Occipital lobe (tissue), 1 donor: ENCODE measurements at regions not wholly inside any gene's neighbourhood (a gene's known extent, or its start where the extent isn't known, plus 50 kb on each side); places are given as distances from the start of the nearest gene placed in this dataset.

Experiments used
- DNase-seq: peaks from one replicate; lab custom pipeline; 2025; lab: John Stamatoyannopoulos, UW

DNA sequence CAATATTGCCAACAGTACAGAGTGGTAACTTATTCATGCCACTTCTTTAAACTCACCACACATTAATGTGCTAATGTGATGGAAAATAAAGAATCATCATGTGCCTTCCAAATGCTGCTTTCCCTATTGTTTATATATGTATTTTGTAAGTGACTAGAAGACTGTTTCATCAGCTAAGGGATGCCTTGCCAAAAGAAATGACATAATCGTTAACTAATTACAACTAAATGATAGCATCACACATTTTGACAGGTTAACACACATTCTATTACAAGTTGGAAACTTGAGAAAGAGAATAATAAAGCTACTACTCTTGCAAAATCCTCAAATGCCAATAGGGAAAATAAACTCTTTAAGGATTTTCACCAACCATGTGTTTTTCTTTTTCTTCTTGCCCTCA, 329.9 kb upstream of the AGTR1 start:
- DNase-seq: no peak

DNA sequence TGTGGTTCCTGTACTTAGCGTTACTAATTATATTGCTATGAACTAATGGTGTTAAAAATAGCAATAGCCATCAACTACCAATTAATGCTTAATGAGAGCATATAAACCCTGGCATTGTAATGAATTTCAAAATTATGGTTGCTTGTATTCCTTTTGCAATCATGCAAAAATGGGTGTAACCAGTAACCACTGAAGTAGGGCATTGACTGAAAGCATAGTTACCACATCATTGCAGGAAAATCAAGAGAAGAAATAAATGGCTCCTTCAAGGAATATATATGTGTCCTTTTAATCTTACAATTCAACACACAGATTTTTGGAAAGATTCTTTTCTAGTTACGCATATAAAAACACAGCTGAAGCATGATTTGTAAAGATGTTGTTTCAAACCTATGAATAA, 328.3 kb upstream of the AGTR1 start:
- no peak for DNase-seq

DNA sequence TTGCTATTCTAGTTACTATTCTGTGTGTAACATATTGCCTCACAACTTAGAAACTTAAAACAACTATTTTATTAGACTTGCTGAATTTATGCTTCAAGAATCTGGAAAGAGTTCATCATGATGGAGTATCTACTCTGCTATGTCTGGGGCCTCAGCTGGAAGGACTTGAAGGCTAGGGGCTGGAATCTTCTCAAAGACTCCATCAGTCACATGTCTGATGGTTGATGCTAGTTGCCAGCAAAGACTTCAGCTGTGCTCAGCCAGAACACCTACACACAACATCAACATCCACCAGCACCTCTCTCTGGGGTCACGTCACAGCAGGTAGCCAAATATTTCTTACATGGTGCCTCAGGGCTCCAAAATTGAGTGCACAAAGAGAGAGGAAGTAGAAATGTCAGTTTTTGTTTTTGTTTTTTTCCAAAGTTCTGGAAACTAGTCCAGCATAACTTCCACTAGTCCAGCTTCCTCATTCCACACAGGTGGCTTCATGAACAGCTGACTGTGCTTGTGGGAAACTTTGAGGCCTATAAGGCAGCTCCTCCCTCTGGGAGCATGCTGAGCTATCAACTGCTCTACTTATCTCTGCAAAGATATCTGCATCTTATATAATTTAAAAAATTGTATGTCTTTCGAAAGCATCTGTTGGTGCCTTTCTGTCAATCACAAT, 325.4 kb upstream of the AGTR1 start:
- DNase-seq: no peak

DNA sequence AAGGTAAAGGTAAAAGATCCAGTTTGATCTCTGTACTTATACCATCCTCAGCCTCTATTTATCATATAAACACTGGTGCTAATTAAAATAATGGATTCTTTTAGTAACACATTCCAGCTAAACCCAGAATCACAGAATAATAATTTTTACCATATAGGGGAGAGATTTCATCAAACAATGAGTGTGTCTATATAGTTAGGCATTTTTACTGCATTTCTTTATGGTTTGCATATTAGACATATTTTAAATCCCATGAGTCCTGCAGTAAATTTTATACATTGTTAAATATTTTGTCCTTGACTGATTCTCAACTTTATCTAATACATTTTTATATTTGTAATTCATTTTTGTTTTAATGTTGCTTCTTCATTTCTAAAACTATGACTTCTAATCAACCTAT, 323.7 kb upstream of the AGTR1 start:
- no peak for DNase-seq

DNA sequence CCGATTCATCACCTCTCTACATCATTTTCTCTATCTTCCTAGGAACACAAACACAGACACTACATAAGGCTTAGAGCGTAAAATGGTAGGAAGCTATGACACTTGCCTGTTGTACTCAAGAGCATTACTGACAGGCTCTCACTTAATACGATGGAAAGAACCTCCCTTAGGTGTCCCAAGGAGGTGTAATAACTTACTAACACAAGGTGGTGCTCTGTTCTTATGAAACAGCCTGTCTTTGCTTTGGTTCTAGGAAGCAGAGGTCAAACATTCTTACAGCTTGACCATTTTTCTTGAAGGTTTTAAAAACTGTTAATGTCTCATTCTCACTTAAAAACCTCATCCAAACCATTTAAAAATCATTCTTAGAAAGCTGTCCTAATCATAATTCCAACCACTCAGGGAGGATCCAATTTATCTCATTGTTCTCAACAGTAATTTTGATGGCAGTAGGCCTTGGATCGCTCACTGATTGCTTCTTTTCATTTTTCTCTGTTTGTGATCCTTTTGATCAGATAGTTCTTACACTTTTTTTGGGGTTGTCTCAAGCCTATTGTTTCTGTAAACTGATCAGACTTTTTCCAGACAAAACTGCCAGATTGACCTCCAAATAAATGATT, 317.8 kb upstream of the AGTR1 start:
- DNase-seq: no peak

DNA sequence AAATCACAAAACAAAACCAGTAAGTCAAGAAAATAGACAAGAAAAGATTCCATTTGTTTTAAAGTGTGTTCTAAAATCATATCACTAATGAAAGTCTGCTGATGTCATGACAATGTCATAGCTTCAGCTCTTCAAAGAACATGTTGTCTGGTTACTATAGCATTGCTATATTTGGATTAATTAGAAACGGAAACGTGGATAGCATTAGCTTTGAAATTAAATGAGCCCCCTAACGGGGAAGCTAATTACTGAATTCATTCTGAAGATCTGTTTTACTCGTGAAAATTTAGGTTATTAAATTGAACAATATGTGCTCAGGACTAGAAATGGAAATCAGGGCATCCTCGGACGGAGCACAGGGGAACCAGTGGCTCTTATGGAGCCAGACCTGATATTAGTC, 316.7 kb upstream of the AGTR1 start:
- DNase-seq: no peak

DNA sequence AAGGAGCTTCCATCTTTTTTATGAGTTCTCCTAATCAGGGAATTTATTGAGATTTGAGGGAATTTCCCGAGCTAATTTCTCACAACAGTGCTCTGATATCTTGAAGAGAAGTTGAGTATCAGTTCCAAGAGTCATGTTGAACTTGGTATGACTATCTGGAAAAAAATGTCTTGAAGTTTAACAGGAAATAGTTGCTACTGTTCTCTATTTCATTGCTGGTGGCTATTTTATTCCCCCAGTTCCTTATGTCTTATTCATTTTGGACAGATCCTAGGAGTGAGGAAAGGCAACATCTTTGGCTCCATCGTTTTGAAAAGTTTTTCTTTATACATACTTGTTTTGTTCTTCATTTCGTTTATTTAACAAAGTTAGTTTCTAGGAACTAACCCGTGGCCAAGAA, 307.8 kb upstream of the AGTR1 start:
- DNase-seq: no peak

DNA sequence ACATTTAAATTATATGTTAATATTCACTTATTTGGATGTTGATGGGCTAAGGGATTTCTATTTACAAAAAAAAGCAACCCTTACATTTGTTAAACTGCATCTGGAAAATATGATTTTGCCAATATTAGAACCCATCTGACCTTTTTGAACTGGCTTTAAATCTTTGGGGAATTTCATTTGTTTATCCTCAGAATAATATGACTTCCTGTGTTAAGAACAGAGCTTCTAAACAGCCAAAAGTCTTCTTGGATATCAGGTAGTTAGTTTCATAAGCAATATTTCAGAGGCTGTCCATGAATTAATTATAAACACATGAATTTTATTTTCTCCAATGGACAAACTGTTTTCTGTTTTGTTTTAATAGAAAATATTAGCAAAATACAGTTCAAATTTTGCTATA, 301.9 kb upstream of the AGTR1 start:
- no peak for DNase-seq

DNA sequence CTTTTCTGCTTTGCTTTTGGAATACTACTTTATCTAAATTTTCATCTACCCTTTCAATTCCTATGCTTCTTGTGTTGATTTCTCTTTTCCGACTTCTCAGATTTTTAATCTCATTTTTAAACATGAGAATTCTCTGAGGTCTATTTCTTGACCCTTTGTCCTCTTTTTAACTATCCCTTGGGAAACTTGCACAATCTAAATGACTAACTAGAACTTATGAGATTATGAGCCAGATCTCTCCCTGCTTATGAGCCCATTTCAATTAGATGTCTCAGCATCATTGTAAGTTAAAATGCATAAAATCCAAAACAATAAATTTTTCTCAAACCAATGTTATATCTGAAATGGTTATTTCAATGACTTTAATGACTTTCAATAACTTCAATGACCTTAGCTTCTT, 296.9 kb upstream of the AGTR1 start:
- no peak for DNase-seq

DNA sequence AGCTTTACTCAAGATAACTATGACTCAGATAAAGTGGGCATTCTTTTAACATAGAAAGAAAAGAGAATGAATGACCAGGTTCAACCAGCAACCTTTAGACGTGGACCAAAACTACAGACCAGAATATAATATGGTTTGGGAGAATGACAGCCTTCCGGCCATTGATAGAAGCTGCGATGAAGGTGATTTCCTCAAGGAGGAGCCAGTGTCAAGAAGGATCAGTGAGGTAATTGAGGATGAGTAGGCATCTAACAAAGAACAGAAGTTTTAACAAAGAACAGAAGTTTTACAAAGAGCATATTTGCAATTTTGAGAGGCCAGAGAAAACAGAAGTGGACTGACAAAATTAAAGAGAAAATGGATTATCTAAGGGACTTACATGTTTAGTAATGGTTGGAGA, 289.0 kb upstream of the AGTR1 start:
- no peak for DNase-seq

DNA sequence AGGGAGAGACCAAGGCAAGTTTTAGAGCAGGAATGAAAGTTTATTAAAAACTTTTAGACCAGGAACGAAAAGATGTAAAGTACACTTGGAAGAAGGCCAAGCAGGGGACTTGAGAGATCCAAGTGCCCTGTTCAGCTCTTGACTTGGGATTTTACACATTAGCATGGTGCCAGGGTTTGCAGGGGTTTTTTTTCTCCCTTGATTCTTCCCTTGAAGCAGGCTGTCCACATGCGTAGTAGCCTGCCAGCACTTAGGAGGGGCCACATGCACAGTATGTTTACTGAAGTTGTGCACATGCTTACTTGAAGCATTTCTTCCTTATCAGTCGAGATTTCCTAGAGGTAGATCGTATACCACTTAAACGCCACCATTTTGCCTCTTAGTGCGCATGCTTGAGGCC, 277.5 kb upstream of the AGTR1 start:
- no peak for DNase-seq

DNA sequence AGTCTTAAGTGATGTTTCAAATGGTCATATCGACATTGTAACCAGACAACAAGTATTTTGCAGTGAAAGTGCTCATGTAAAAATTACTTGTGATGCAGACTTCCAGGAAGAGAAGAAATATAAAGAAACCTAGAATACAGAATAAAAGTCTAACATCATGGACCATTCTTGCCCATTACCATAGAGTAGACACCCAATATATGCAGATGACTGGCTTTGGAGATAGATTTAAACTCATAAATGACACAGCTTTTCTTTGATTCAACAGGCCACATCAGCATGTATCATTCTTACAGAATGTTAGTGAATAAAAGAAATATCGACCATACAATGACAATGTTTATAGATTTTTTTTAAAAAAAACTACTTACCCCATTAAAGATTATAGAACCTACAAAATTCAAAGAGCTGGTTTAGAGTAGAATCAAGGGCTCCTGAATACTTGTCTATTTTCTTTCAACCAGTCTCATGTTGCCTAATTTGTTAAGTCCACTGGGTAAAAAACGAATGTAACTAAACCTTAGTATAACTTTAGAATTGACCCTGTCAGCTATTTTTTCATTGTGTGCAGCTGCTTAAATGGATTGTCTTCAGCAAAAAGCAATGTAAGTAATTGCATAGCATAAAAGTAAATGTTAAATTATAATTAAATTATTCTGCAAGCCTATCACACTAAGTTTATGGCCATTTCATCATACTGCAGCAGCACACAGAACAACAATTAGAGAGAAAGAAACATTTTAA, 268.7 kb upstream of the AGTR1 start:
- no peak for DNase-seq

DNA sequence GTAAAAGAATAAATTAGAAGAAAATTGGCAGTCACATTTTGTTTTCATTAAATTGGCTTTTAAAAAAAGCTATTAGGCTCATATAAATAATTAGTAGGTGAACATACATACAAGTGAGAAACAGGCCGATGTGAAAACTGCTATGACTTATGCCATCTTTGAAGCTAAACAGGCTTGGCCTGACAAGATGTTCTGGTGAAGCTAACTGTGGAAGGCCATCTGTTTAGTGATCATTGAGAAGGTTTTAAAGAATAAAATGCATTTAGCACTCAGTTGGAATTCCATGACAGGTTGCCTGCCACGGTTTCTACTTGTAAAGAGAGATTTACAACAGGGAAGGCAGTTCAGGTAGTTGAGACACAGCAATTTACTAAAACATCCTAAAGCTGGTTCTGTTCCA, 264.0 kb upstream of the AGTR1 start:
- no peak for DNase-seq

DNA sequence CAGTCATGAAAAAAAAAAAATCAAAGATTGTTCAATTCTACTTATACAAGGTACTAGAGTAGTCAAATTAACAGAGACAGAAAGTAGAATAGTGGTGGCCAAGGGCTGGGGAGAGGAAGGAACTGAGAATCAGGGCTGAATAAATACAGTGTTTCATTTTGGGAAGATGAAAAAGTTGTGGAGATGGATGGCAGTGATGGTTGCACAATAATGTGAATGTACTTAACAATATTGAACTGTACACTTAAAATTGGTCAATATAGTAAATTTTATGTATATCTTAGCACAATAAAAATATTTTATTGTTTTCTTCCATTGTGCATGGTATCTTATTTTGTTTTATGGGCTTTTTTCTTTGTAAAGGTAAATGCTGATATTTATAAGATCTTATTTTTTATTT, 262.2 kb upstream of the AGTR1 start:
- DNase-seq: no peak

DNA sequence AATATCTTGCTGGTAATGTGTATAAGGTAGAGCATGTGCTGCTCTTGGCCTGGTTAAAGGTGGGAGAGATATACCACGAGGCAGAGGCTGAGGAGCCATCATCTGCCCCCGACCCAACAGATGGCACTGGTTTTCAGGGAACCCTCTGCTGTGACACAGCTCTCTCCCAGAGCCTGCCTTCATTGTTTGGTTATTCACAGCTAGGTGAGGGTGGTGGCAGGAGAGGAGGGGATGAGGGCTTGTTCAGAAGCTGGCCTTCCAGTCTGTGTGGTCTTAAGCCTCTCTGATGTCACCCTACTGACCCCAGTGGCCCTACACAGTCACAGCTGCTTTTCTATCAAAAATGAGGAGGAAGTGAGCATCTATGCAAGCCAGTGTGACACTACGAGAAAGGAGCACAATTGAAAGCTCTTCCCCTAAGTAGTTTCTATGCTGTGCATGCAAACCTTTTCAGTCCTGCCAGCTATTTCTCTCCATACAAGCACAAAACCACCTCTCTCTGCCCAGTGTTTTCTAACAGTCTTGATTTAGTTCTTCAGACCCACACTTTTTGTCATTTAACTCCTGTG, 258.4 kb upstream of the AGTR1 start:
- no peak for DNase-seq

DNA sequence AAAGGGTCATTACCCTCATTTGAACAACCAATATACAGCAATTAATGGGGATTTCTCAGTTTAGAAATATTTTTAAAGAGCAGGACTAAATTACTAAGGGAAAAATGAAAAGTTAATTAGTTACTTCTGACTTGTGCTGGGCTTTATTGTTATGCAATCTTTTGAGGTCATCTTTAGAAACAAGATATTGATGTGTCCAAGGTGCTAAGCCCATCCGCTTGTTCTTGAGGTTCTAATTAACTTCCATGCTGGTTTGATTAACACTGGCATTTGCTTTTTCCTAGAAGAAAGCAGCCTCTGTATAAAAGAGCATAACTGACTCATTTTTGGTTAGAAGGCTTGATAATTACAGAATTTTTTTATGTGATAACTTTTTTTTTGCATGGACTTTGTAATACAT, 256.5 kb upstream of the AGTR1 start:
- no peak for DNase-seq

DNA sequence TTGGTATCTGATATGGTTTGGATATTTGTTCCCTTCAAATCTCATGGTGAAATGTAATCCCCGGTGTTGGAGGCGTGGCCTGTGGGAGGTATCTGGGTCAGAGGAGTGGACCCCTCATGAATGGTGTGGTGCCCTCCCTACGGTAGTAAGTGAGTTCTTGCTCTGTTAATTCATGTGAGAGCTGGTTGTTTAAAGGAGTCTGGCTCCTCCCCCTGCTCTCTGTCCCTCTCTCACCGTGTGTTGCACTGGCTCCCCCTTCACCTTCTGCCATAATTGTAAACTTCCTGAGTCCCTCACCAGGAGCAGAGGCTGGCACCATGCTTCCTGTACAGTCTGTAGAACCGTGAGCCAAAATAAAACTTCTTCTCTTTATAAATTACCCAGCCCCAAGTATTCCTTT, 246.9 kb upstream of the AGTR1 start:
- no peak for DNase-seq

DNA sequence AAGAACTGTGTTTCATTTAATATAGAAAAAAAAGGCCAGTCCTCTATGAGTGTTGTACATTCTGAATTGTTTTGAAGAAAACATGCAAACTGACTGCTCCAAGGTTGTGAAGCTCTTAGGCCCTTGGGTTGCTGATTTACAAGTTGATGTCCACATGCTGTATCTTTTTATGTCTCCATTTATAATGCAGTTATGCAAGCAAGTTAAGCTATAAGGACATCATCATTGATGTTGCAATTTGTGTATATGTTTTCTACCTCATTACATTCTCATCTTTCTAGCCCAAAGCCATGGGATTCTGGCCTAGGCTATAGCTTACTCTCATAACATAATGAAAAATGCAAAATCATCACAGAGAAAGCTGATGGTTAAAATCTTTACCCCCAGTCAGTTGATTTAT, 245.7 kb upstream of the AGTR1 start:
- DNase-seq: no peak

DNA sequence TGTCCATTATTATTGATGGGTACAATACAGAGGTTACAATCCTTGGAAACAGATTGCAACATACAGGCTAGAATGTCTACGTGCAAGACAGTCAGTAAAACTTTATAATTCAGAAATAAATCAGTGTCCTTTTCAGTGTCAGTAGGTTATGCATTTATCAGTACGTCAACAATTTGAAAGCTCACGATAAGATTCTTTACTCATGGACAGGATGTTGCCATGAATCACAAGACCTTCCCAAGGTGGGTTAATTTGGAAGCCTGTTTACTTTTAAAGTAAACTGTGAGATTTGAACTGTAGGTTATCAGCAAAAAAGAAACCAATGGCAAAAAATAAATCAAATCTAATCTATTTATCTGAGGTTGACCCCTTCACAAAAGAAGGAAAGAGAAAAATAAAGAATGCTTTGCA, 243.9 kb upstream of the AGTR1 start:
- no peak for DNase-seq

DNA sequence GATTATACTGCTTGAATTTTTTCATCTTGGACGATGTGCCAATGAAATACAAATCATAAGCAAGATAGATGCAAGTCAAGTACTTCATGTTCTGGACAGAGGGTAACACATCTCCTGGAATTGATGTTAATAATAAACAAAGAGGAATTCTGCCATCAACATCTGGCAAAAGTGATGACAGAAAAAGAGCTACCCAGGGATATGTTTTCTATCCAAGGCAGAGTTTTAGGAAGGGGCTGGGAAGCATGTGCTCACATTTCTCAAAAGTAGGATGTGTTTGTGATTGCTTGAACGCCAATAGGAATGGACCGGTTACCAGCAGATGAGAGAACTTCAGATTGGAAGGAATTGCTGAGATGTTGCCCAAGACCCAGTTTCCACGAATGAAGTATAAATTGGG, 242.6 kb upstream of the AGTR1 start:
- DNase-seq: no peak

DNA sequence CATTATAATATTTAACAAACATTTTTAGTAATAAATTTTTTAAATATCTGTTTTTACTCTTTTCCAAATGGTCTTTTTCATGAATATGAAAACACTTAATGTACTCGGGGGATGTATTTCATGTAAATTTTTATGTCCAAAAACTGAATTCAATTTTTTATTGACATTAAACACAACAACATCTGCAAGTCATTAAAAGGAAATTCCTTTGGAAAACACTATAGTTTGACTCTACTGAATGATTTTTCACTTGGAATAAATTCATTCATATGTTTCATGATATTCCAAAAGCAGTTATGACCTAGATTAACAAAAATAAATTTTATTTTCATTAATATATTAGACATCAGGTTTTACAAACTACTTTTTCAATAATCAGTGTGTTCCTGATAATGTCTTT, 239.8 kb upstream of the AGTR1 start:
- no peak for DNase-seq

DNA sequence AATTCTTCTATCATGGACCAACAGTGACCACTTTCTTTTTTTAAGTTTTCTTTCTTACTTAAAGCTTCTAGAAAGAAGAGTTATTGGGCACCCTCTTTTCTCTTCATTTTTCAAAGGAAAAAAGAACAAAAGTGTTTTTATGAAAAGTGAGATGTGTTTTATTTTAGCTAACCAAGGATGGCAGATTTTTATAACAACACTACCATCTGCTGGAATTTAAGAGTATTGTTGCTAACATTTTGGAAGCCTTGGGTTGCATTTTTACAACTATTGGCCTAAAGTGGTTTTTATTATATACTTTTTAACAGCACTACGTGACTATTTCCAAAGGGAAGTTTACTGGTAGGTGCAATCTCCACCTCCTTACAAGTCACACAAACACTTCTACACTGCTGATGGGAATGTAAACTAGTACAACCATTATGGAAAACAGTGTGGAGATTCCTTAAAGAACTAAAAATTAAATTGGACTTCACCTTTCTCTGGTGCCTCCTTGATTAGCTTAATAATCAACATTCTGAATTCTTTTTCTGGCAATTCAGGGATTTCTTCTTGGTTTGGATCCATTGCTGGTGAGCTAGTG, 237.7 kb upstream of the AGTR1 start:
- DNase-seq: no peak
